ENCODE measurements at regions not wholly inside any gene's neighbourhood (a gene's known extent, or its start where the extent isn't known, plus 50 kb on each side); places are given as distances from the start of the nearest gene placed in this dataset.

DNA sequence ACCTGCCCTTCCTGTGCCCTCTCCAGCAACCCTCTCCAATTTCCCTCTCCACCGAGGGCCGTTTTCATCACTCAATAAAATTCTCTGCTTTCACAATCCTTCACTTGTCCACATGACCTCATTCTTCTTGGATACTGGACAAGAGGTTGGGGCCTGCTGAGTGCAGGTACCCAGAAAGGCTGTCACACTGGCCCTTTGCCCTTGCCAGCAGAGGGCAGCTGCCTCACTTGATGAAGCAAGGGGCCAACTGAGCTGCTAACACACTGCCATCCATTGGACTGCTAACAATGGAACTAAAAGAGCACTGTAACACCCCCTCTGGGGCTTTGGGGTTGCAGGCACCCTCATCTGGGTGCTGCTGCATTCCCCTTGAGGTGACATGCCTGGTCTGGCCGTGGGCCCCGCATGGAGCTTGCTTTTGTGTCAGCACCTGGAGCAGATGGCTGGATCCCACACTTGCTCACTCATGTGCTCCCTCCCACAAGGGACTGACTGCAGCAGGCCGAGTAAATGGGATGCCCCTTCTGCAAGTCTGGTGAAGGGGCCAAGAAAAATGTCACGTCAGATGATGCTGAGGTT lies 308.1 kb upstream of the ADCY2 start:
- H3K27me3 ChIP-seq (ENCODE audit: control insufficient read depth in 3 of 3, insufficient read depth in 3 of 3, low read length in 3 of 3) = peaks cover 0 to 3% (median 2%) of the 10 kb centered on the region in 3 donors
- H3K4me3 ChIP-seq (ENCODE audit: low read length in 3 of 3) = no peak overlapping the region
- H3K27ac ChIP-seq (ENCODE audit: low read depth, low read length) = no peak overlapping the region
- no peaks in the 10 kb centered on the region for H3K36me3 ChIP-seq (ENCODE audit: control insufficient read depth in 3 of 3, insufficient read depth in 3 of 3, low read length in 3 of 3)
- H3K4me1 ChIP-seq (ENCODE audit: control insufficient read depth in 3 of 3, insufficient read depth in 3 of 3, low read length in 3 of 3) = no peaks in the 10 kb centered on the region
- no peak overlapping the region for H3K9ac ChIP-seq (ENCODE audit: low read depth in 1 of 3, low read length in 3 of 3)
- H3K9me3 ChIP-seq (ENCODE audit: control insufficient read depth in 3 of 3, low read length in 3 of 3) = peaks cover 0 to 3% (median 0%) of the 10 kb centered on the region in 3 donors

DNA sequence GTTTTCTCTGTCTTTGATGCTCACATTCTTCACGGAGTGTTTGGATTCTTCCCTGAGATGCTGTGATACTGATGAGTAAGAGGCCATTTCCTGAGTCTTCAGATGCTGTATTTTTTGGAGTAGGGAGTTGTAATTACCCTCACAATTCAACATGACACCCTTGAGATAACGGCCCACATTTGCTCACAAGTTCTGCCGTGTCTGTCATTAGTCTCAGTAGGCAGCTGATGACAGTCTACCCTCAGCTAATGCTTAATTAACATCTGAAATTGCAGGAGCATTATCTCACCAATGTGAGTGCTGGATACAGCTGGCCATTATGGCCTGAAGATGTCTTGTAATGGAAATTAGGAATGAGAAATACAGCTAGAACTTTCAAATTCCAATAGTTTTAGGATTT lies 307.1 kb upstream of the ADCY2 start:
- H3K9ac ChIP-seq (ENCODE audit: low read depth in 1 of 3, low read length in 3 of 3) = no peak overlapping the region
- H3K4me1 ChIP-seq (ENCODE audit: control insufficient read depth in 3 of 3, insufficient read depth in 3 of 3, low read length in 3 of 3) = no peaks in the 10 kb centered on the region
- no peak overlapping the region for H3K4me3 ChIP-seq (ENCODE audit: low read length in 3 of 3)
- peaks cover 0 to 3% (median 0%) of the 10 kb centered on the region in 3 donors for H3K9me3 ChIP-seq (ENCODE audit: control insufficient read depth in 3 of 3, low read length in 3 of 3)
- H3K36me3 ChIP-seq (ENCODE audit: control insufficient read depth in 3 of 3, insufficient read depth in 3 of 3, low read length in 3 of 3) = no peaks in the 10 kb centered on the region
- H3K27ac ChIP-seq (ENCODE audit: low read depth, low read length) = no peak overlapping the region
- peaks cover 0 to 3% (median 0%) of the 10 kb centered on the region in 3 donors for H3K27me3 ChIP-seq (ENCODE audit: control insufficient read depth in 3 of 3, insufficient read depth in 3 of 3, low read length in 3 of 3)

DNA sequence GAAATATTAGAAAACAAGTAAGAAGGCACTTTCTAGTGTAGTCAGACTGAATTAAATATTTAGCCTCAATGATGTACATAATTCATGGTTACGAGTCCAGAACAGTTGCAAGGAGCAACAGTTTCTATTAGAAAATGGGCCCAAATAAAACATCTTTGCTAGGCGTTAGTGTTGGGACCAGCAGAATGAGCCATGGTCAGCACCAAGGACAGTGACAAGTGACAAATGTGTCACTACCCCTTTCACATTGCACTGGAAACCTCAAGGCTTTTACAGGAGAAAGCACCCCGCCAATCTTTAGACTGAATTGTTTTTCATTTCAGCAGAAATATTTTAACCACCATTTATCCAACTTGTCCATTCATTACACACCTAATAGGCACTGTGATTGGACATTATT lies 301.3 kb upstream of the ADCY2 start:
- no peak overlapping the region for H3K27ac ChIP-seq (ENCODE audit: low read depth, low read length)
- no peaks in the 10 kb centered on the region for H3K4me1 ChIP-seq (ENCODE audit: control insufficient read depth in 3 of 3, insufficient read depth in 3 of 3, low read length in 3 of 3)
- H3K9ac ChIP-seq (ENCODE audit: low read depth in 1 of 3, low read length in 3 of 3) = no peak overlapping the region
- no peaks in the 10 kb centered on the region for H3K27me3 ChIP-seq (ENCODE audit: control insufficient read depth in 3 of 3, insufficient read depth in 3 of 3, low read length in 3 of 3)
- H3K4me3 ChIP-seq (ENCODE audit: low read length in 3 of 3) = no peak overlapping the region
- no peaks in the 10 kb centered on the region for H3K36me3 ChIP-seq (ENCODE audit: control insufficient read depth in 3 of 3, insufficient read depth in 3 of 3, low read length in 3 of 3)
- H3K9me3 ChIP-seq (ENCODE audit: control insufficient read depth in 3 of 3, low read length in 3 of 3) = no peaks in the 10 kb centered on the region

DNA sequence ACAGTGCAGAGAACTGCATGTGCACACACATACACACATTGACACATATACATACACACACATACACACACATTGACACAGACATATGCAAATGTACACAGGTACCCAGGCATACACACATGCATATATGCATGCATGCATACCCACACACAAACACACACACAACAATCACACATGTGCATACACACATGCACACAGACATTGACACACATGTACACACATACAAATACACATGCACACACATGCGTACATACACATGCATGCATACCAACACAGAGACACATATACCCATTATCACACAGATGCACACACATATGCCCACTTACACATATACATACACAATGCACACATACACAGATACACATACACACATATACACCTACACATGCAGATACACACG lies 299.6 kb upstream of the ADCY2 start:
- Histone ChIP-seq H3K9ac (ENCODE audit: low read depth in 1 of 3, low read length in 3 of 3) (no peak overlapping the region), H3K4me1 (ENCODE audit: control insufficient read depth in 3 of 3, insufficient read depth in 3 of 3, low read length in 3 of 3) (no peaks in the 10 kb centered on the region), H3K36me3 (ENCODE audit: control insufficient read depth in 3 of 3, insufficient read depth in 3 of 3, low read length in 3 of 3) (no peaks in the 10 kb centered on the region), H3K4me3 (ENCODE audit: low read length in 3 of 3) (no peak overlapping the region), H3K27me3 (ENCODE audit: control insufficient read depth in 3 of 3, insufficient read depth in 3 of 3, low read length in 3 of 3) (no peaks in the 10 kb centered on the region), H3K27ac (ENCODE audit: low read depth, low read length) (no peak overlapping the region), H3K9me3 (ENCODE audit: control insufficient read depth in 3 of 3, low read length in 3 of 3) (no peaks in the 10 kb centered on the region)

DNA sequence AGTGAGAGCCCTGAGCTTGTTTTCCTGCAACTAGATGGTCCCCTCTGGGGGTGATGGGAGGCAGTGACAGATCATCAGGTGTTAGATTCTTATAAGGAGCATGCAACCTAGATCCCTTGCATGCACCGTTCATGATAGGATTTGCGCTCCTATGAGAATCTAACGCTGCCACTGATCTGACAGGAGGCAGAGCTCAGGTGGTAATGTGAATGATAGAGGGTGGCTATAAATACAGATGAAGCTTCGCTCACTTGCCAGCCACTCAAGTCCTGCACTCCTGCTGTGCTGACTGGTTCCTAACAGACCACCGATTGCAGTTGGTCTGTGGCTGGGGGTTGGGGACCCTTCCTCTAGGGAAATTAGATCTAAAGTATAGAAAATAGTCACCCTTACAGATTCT lies 290.6 kb upstream of the ADCY2 start:
- no peaks in the 10 kb centered on the region for H3K4me1 ChIP-seq (ENCODE audit: control insufficient read depth in 3 of 3, insufficient read depth in 3 of 3, low read length in 3 of 3)
- H3K36me3 ChIP-seq (ENCODE audit: control insufficient read depth in 3 of 3, insufficient read depth in 3 of 3, low read length in 3 of 3) = no peaks in the 10 kb centered on the region
- H3K9me3 ChIP-seq (ENCODE audit: control insufficient read depth in 3 of 3, low read length in 3 of 3) = no peaks in the 10 kb centered on the region
- H3K27me3 ChIP-seq (ENCODE audit: control insufficient read depth in 3 of 3, insufficient read depth in 3 of 3, low read length in 3 of 3) = no peaks in the 10 kb centered on the region
- H3K9ac ChIP-seq (ENCODE audit: low read depth in 1 of 3, low read length in 3 of 3) = no peak overlapping the region
- no peak overlapping the region for H3K27ac ChIP-seq (ENCODE audit: low read depth, low read length)
- no peak overlapping the region for H3K4me3 ChIP-seq (ENCODE audit: low read length in 3 of 3)

DNA sequence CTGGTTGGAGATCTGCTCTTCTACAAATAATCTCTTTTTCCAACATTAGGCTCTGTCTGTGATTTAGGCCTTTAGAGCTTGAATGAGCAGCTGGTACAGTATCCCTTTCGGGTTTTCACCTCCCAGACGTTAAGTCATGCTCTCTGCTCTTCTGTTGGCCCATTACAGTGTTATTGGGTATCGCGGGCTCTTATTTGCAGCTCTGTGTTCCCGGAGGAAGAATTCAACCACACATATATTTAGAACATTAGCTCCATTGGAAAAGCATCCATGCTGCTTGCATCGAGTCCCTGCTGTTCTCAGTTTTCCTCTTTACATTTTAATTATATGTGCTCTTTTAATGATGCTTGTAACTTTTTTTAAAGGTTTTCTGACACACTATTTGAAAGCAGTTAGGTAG lies 278.0 kb upstream of the ADCY2 start:
- Histone ChIP-seq H3K27me3 (ENCODE audit: control insufficient read depth in 3 of 3, insufficient read depth in 3 of 3, low read length in 3 of 3) (no peaks in the 10 kb centered on the region), H3K4me3 (ENCODE audit: low read length in 3 of 3) (no peak overlapping the region), H3K4me1 (ENCODE audit: control insufficient read depth in 3 of 3, insufficient read depth in 3 of 3, low read length in 3 of 3) (no peaks in the 10 kb centered on the region), H3K36me3 (ENCODE audit: control insufficient read depth in 3 of 3, insufficient read depth in 3 of 3, low read length in 3 of 3) (no peaks in the 10 kb centered on the region), H3K27ac (ENCODE audit: low read depth, low read length) (no peak overlapping the region), H3K9me3 (ENCODE audit: control insufficient read depth in 3 of 3, low read length in 3 of 3) (no peaks in the 10 kb centered on the region), H3K9ac (ENCODE audit: low read depth in 1 of 3, low read length in 3 of 3) (no peak overlapping the region)

DNA sequence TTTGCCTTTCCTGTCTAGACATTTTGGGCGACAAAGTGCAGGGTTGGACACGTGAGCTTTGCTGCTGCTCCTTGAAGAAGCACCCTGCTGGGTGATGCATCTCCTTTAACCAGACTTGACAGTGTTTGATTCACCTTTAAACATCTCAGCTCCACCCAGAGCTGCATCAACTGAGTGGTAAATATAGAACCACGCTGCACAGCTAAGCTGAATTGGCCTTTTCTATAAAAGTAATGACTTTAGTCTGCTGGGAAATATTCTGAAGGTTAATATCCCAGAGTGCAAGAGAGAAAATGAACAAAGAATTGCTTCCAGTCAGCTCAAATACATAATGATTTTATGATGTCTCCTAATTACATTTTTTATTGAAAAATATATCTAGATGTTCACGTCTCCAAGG lies 264.3 kb upstream of the ADCY2 start:
- H3K9ac ChIP-seq (ENCODE audit: low read depth in 1 of 3, low read length in 3 of 3) = no peak overlapping the region

DNA sequence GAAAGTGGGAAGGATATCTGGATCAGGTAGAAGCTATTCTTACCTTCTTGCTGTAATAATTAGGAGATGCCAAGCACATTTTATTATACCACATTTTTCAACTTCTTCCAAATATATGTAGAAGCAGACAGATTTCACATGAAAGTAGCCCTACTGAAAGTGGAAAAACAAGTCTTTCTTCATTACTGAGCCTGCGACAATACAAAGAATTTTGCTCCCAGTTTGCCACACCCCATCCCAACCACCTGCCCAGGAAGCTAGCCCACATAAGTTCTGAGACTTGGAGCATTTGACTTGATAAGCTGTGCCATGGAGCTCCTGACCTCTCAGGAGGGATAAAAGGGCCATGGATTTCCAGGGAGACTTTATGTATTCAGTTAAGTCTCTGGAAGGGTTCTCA lies 249.1 kb upstream of the ADCY2 start:
- no peak overlapping the region for H3K4me3 ChIP-seq (ENCODE audit: low read length in 3 of 3)
- no peak overlapping the region for H3K27ac ChIP-seq (ENCODE audit: low read depth, low read length)
- no peaks in the 10 kb centered on the region for H3K27me3 ChIP-seq (ENCODE audit: control insufficient read depth in 3 of 3, insufficient read depth in 3 of 3, low read length in 3 of 3)
- H3K9ac ChIP-seq (ENCODE audit: low read depth in 1 of 3, low read length in 3 of 3) = no peak overlapping the region
- peaks cover 0 to 10% (median 4%) of the 10 kb centered on the region in 3 donors for H3K9me3 ChIP-seq (ENCODE audit: control insufficient read depth in 3 of 3, low read length in 3 of 3)
- H3K4me1 ChIP-seq (ENCODE audit: control insufficient read depth in 3 of 3, insufficient read depth in 3 of 3, low read length in 3 of 3) = no peaks in the 10 kb centered on the region
- no peaks in the 10 kb centered on the region for H3K36me3 ChIP-seq (ENCODE audit: control insufficient read depth in 3 of 3, insufficient read depth in 3 of 3, low read length in 3 of 3)

More for the DNA sequence above, 264.3 kb upstream of the ADCY2 start:
- H3K9me3 ChIP-seq (ENCODE audit: control insufficient read depth in 3 of 3, low read length in 3 of 3) = no peaks in the 10 kb centered on the region
- H3K4me3 ChIP-seq (ENCODE audit: low read length in 3 of 3) = no peak overlapping the region
- no peak overlapping the region for H3K27ac ChIP-seq (ENCODE audit: low read depth, low read length)
- H3K36me3 ChIP-seq (ENCODE audit: control insufficient read depth in 3 of 3, insufficient read depth in 3 of 3, low read length in 3 of 3) = no peaks in the 10 kb centered on the region
- no peaks in the 10 kb centered on the region for H3K4me1 ChIP-seq (ENCODE audit: control insufficient read depth in 3 of 3, insufficient read depth in 3 of 3, low read length in 3 of 3)
- H3K27me3 ChIP-seq (ENCODE audit: control insufficient read depth in 3 of 3, insufficient read depth in 3 of 3, low read length in 3 of 3) = no peaks in the 10 kb centered on the region

DNA sequence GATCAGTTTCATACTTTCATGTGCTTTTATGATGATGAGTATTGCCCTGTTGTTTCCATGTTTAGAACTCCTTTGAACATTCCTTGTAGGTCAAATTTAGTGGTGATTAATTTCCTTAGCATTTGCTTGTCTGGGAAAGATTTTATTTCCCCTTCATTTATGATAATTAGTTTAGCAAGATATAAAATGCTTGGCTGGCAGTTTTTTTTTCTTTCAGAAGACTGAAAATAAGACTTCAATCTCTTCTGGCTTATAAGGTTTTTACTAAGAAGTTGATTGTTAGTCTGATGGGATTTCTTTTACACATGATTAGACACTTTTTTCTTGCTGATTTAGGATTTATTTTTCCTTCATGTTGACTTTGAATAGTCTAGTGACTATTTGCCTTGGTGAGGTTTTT lies 238.9 kb upstream of the ADCY2 start:
- no peaks in the 10 kb centered on the region for H3K27me3 ChIP-seq (ENCODE audit: control insufficient read depth in 3 of 3, insufficient read depth in 3 of 3, low read length in 3 of 3)
- peaks cover 0 to 9% (median 9%) of the 10 kb centered on the region in 3 donors for H3K9me3 ChIP-seq (ENCODE audit: control insufficient read depth in 3 of 3, low read length in 3 of 3)
- no peak overlapping the region for H3K27ac ChIP-seq (ENCODE audit: low read depth, low read length)
- no peak overlapping the region for H3K4me3 ChIP-seq (ENCODE audit: low read length in 3 of 3)
- no peaks in the 10 kb centered on the region for H3K36me3 ChIP-seq (ENCODE audit: control insufficient read depth in 3 of 3, insufficient read depth in 3 of 3, low read length in 3 of 3)
- no peaks in the 10 kb centered on the region for H3K4me1 ChIP-seq (ENCODE audit: control insufficient read depth in 3 of 3, insufficient read depth in 3 of 3, low read length in 3 of 3)
- no peak overlapping the region for H3K9ac ChIP-seq (ENCODE audit: low read depth in 1 of 3, low read length in 3 of 3)

DNA sequence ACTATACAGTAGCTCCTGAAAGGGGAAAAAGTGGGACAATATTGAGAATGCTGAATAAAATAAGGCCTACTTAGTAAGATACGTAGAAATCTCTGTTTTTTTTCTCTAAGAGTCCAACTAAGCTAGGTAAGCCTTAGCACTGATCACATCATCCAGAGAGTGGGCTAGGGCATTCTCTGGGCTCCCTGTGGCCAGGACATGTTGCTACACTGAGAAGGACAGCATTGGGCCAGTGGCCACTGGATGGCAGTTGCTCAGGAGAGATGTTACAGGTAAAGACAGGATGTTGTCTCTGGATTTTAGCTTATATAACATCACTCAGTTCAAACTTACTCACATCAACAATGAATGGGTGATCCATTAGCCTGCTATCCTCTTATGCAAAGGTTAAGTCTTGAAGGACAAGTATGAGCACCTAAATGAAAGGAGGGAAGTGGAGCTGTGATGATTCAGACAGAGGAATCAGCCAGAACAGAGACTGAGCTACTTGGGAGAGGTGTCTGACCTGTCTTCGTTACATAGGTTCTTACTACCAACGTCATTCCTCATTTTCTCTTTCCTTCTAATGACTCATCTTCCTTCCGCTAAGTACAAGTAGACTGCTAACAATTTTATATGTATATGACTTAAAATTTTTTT lies 226.6 kb upstream of the ADCY2 start:
- Histone ChIP-seq H3K4me1 (ENCODE audit: control insufficient read depth in 3 of 3, insufficient read depth in 3 of 3, low read length in 3 of 3) (no peaks in the 10 kb centered on the region), H3K36me3 (ENCODE audit: control insufficient read depth in 3 of 3, insufficient read depth in 3 of 3, low read length in 3 of 3) (no peaks in the 10 kb centered on the region), H3K27ac (ENCODE audit: low read depth, low read length) (no peak overlapping the region)

More for the DNA sequence above, 226.6 kb upstream of the ADCY2 start:
- H3K9ac ChIP-seq (ENCODE audit: low read depth in 1 of 3, low read length in 3 of 3) = no peak overlapping the region
- H3K4me3 ChIP-seq (ENCODE audit: low read length in 3 of 3) = no peak overlapping the region
- no peaks in the 10 kb centered on the region for H3K9me3 ChIP-seq (ENCODE audit: control insufficient read depth in 3 of 3, low read length in 3 of 3)
- H3K27me3 ChIP-seq (ENCODE audit: control insufficient read depth in 3 of 3, insufficient read depth in 3 of 3, low read length in 3 of 3) = no peaks in the 10 kb centered on the region

All from skeletal muscle tissue (tissue), 3 donors.